IPS-18a (cell line): ENCODE measurements at regions not wholly inside any gene's neighbourhood (a gene's known extent, or its start where the extent isn't known, plus 50 kb on each side); places are given as distances from the start of the nearest gene placed in this dataset.
"Not testable (repeated sequence)": the region's sequence is repeated elsewhere in the genome, so short reads cannot be mapped to it uniquely, and the experiment has no call there.

Experiments used
- H3K27ac ChIP-seq: one replicate; pipeline ENCODE4 v1.5.1; 2013; ENCODE audit warnings: low read length
- H3K27me3 ChIP-seq: one replicate; pipeline ENCODE4 v1.6.1; 2013; ENCODE audit warnings: mild to moderate bottlenecking, low read length; ENCODE audit not compliant: control insufficient read depth, insufficient read depth
- H3K36me3 ChIP-seq: one replicate; pipeline ENCODE4 v1.6.1; 2013; ENCODE audit warnings: low read depth, low read length; ENCODE audit not compliant: control insufficient read depth
- H3K4me1 ChIP-seq: one replicate; pipeline ENCODE4 v1.6.1; 2013; ENCODE audit warnings: low read depth, low read length; ENCODE audit not compliant: control insufficient read depth
- H3K4me3 ChIP-seq: one replicate; pipeline ENCODE4 v1.5.1; 2013; ENCODE audit warnings: low read length
- H3K9ac ChIP-seq: one replicate; pipeline ENCODE4 v1.6.1; 2013; ENCODE audit warnings: mild to moderate bottlenecking, low read length, moderate library complexity
- H3K9me3 ChIP-seq: one replicate; pipeline ENCODE4 v1.6.1; 2013; ENCODE audit warnings: low read depth, low read length; ENCODE audit not compliant: control insufficient read depth

GRCh38 chr2:7866825-7867224, 815.0 kb upstream of the ID2 start:
- Histone ChIP-seq H3K4me1 (peaks cover 9% of the 10 kb centered on the region), H3K27ac (no peak overlapping the region), H3K9ac (no peak overlapping the region), H3K9me3 (no peaks in the 10 kb centered on the region), H3K4me3 (no peak overlapping the region), H3K27me3 (no peaks in the 10 kb centered on the region), H3K36me3 (no peaks in the 10 kb centered on the region)

DNA sequence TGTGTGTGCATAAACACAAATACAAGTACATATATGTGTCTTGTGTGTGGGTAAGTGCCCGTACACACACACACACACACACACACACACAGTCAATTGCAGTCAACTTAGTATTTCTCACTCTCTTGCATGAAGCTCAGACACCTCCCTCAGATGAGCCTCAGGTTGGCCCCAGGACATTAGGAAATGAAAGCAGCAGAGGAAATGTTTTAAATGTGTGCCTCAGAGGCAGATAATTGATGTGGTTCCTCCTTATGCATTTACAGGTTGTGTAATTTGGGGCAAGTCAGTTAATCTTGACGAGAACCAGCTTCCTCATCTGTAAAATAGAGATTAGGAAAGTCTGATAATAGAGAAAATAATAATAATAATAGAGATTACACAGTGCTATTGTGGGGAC, 814.0 kb upstream of the ID2 start:
- Histone ChIP-seq H3K36me3 (no peaks in the 10 kb centered on the region), H3K27ac (no peak overlapping the region), H3K9me3 (no peaks in the 10 kb centered on the region), H3K27me3 (no peaks in the 10 kb centered on the region), H3K9ac (no peak overlapping the region), H3K4me1 (peaks cover 18% of the 10 kb centered on the region), H3K4me3 (no peak overlapping the region)

- no peaks in the 10 kb centered on the region for H3K36me3 ChIP-seq
Observed at GRCh38 chr2:7868836-7869235, 813.0 kb upstream of the ID2 start.

DNA sequence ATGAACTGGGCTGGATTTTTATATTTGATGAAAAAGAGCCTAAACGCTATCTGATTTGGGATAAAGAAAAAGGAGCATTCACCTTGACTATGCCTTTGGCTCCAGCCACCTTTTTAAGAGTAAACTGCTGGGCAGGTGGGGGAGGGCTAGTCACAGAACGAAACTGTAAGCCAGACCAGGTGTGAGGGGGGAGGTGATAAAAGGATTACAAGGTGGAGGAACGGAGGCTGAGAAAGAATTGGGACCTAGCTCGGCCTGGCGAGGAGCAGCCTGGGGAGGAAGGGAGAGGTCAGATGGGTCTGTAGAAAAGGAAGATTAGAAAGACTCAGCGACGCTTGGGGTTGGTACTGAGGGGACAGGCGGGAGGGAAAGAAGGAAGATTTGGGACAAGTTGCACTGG, 805.4 kb upstream of the ID2 start:
- H3K9ac ChIP-seq, H3K27me3 ChIP-seq, H3K9me3 ChIP-seq, H3K27ac ChIP-seq, H3K4me3 ChIP-seq, H3K36me3 ChIP-seq: not testable (repeated sequence)
- peaks cover 37% of the 10 kb centered on the region for H3K4me1 ChIP-seq

More at GRCh38 chr2:7868836-7869235, 813.0 kb upstream of the ID2 start:
- Histone ChIP-seq H3K27me3 (no peaks in the 10 kb centered on the region), H3K9ac (no peak overlapping the region), H3K4me3 (no peak overlapping the region), H3K4me1 (peaks cover 18% of the 10 kb centered on the region), H3K9me3 (no peaks in the 10 kb centered on the region), H3K27ac (no peak overlapping the region)

GRCh38 chr2:7878266-7878665, 803.6 kb upstream of the ID2 start:
- Histone ChIP-seq H3K9ac (peak overlapping the region; percentile 32), H3K36me3 (peaks cover 14% of the 10 kb centered on the region), H3K4me3 (peak overlapping the region; percentile 13), H3K4me1 (peaks cover 30% of the 10 kb centered on the region)
- H3K9me3 ChIP-seq, H3K27ac ChIP-seq, H3K27me3 ChIP-seq: not testable (repeated sequence)

DNA sequence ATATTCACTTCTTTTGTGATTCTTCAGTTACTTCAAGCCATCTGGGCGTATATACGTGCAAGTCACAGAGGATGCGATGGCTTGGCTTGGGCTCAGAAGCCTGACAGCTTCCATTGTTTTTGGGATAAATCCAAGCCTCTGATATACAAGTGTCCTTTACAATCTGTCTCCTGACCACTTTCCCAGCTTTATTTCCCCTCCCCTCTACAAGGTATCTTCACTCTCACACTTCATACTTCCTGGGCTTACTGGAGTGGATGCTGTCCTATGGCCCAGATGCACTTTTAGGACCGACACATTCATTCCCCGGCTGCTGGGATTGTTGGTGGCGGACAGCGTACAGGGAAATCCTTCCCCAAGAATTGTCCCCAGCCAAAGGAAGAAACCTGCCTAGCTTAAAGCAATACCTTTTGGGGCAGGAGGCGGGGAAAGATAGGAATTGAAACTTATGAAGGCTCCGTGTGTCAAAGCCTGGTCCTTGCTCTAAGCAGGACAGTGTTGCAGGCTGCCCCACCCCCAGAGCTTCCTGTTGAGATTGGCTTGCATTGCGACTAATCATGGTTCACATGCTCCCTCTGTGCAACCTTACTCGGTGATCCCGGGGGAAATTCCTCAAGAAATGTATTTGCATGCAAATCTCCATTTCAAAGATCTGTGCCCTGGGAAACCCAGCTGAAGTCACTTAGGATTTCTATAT, 802.9 kb upstream of the ID2 start:
- peak overlapping the region; percentile 54 for H3K4me3 ChIP-seq
- H3K4me1 ChIP-seq: peaks cover 30% of the 10 kb centered on the region
- H3K36me3 ChIP-seq: peaks cover 21% of the 10 kb centered on the region
- no peaks in the 10 kb centered on the region for H3K9me3 ChIP-seq
- no peaks in the 10 kb centered on the region for H3K27me3 ChIP-seq
- H3K27ac ChIP-seq: peak overlapping the region; percentile 59
- H3K9ac ChIP-seq: peak overlapping the region; percentile 50

GRCh38 chr2:7879483-7879835, 802.4 kb upstream of the ID2 start:
- Histone ChIP-seq H3K9ac (peak overlapping the region; percentile 50), H3K4me3 (peak overlapping the region; percentile 54), H3K36me3 (peaks cover 25% of the 10 kb centered on the region), H3K27ac (peak overlapping the region; percentile 59), H3K9me3 (no peaks in the 10 kb centered on the region), H3K4me1 (peaks cover 30% of the 10 kb centered on the region), H3K27me3 (no peaks in the 10 kb centered on the region)

- Histone ChIP-seq H3K27ac (peak overlapping the region; percentile 55), H3K36me3 (peaks cover 30% of the 10 kb centered on the region), H3K9ac (peak overlapping the region; percentile 50), H3K9me3 (no peaks in the 10 kb centered on the region), H3K4me1 (peaks cover 30% of the 10 kb centered on the region), H3K4me3 (peak overlapping the region; percentile 54), H3K27me3 (no peaks in the 10 kb centered on the region)
Observed at GRCh38 chr2:7880126-7880525, 801.7 kb upstream of the ID2 start.

DNA sequence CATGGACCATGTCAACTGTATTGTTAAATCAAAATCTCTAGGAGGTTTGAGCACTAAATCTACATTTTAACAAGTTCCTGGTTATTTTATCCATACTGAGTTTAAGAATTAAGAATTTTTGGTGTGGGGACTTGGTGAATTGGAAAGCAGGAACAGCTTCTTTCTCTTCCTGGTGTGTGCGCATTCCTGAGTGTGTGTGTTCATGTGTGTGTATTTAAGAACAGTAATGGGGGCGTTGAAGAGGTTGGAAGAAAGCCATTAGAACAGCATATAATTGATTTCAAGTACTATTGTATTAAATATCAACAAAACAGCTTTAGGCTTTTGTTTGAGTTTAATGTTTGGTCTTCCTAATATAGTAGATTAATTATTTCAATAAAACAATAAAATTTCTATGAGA, 801.3 kb upstream of the ID2 start:
- Histone ChIP-seq H3K9ac (peak overlapping the region; percentile 50), H3K27ac (peak overlapping the region; percentile 55), H3K9me3 (no peaks in the 10 kb centered on the region), H3K4me3 (peak overlapping the region; percentile 54), H3K36me3 (peaks cover 31% of the 10 kb centered on the region), H3K27me3 (no peaks in the 10 kb centered on the region), H3K4me1 (peaks cover 30% of the 10 kb centered on the region)

DNA sequence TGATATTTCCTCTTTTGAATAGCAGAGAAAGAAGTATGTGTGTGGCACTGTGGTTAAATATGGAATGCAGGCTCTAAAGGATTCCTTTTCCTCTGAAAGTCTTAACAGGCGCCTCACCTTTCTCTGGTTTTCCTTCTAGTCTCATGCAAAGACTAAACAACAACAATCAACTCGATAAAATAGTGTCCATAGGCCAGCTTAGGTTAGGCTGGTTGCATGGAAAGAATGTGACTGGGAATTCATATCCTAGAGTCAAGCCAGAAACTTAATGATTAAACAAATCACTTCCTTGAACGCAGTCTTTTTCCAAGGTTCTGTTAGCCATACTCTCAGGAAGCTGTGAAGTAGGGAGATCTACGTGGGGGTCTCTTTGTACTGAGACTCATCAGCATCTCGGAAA, 800.8 kb upstream of the ID2 start:
- no peak overlapping the region for H3K9ac ChIP-seq
- H3K27ac ChIP-seq: peak overlapping the region; percentile 10
- peaks cover 30% of the 10 kb centered on the region for H3K4me1 ChIP-seq
- H3K27me3 ChIP-seq: no peaks in the 10 kb centered on the region
- no peak overlapping the region for H3K4me3 ChIP-seq
- peaks cover 33% of the 10 kb centered on the region for H3K36me3 ChIP-seq
- H3K9me3 ChIP-seq: no peaks in the 10 kb centered on the region

DNA sequence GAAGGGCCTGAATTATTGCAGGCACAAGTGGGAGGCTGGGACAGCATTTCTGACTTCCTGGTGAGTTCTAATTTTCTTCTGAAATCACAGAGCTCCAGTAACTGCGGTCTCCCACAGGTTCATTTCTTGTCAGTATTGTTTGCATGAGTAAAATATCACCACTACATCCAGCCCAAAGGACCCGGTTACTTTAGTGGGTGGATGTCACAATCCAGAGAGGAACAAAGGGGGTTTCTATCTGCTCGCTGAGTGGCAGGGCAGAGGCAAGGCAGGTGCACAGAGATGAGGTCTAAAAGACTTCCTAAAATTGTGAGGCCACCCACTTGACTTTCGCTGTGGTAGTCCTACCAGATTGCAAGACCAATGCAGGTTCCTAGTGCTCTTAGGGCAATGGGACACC, 800.4 kb upstream of the ID2 start:
- H3K9me3 ChIP-seq: no peaks in the 10 kb centered on the region
- H3K9ac ChIP-seq: no peak overlapping the region
- peaks cover 37% of the 10 kb centered on the region for H3K36me3 ChIP-seq
- H3K27ac ChIP-seq: peak overlapping the region; percentile 10
- no peak overlapping the region for H3K4me3 ChIP-seq
- H3K4me1 ChIP-seq: peaks cover 30% of the 10 kb centered on the region
- no peaks in the 10 kb centered on the region for H3K27me3 ChIP-seq

- Histone ChIP-seq H3K4me3 (no peak overlapping the region), H3K9me3 (no peaks in the 10 kb centered on the region), H3K27ac (no peak overlapping the region), H3K9ac (no peak overlapping the region), H3K27me3 (no peaks in the 10 kb centered on the region), H3K4me1 (peaks cover 30% of the 10 kb centered on the region), H3K36me3 (peaks cover 44% of the 10 kb centered on the region)
Observed at GRCh38 chr2:7882296-7882695, 799.6 kb upstream of the ID2 start.
